ENCODE measurements at regions not wholly inside any gene's neighbourhood (a gene's known extent, or its start where the extent isn't known, plus 50 kb on each side); places are given as distances from the start of the nearest gene placed in this dataset.

DNA sequence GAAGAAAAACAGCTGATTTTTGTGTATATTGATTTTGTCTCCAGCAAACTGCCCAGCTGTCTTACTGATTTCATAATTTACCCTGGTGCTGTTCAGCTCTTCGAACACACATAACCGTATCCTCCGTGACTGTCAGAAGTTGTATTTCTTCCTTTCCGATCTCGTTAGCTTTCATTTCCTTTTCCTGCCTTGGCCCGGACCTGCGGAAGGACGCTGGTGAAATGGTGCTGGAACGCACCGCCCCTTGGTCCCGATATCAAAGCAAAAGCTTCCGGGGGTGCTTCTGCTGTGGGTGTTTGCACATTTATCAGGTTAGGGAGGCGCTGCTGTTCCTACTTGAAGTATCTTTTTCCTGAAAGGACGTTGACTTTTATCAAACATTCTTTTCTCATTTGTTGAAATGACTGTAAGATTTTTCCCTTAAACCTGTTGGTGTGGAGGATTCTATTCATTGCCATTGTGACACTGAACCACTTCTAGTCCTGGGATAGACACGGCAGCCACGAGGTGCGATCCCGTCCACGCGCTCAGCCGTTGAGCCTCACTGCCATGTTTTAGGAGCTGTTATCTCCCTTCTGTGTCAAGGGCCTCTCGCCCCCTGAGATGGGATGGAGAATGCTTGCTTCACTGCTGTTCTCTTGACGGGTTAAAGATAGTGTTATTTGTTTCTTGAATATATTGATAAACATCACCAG is 72.6 kb downstream of the FOXL3 start:
- no peak for TF ChIP-seq POLR2A (IDR thresholded peaks at IDR 0.05; ENCODE audit: low read length)
- no peak for TF ChIP-seq GATA1 (IDR thresholded peaks at IDR 0.05; ENCODE audit: low read depth, low read length)
